Endothelial cell (in vitro differentiated cells): ENCODE measurements at regions not wholly inside any gene's neighbourhood (a gene's known extent, or its start where the extent isn't known, plus 50 kb on each side); places are given as distances from the start of the nearest gene placed in this dataset.

Experiments
- DNase-seq: peaks from one replicate; pipeline ENCODE4 v3.0.0; 2021; ENCODE audit warnings: low spot score
- H3K27ac Mint-ChIP-seq: one replicate; pipeline ENCODE4 v1.8.0; 2021; ENCODE audit warnings: mixed read lengths, inconsistent platforms; ENCODE audit not compliant: unreplicated experiment
- H3K27me3 Mint-ChIP-seq: one replicate; pipeline ENCODE4 v1.8.0; 2021; ENCODE audit warnings: mild to moderate bottlenecking, moderate library complexity, mixed read lengths, inconsistent platforms; ENCODE audit not compliant: unreplicated experiment
- H3K36me3 Mint-ChIP-seq: one replicate; pipeline ENCODE4 v1.8.0; 2021; ENCODE audit warnings: mild to moderate bottlenecking, low read depth, mixed read lengths, inconsistent platforms; ENCODE audit not compliant: unreplicated experiment
- H3K4me1 Mint-ChIP-seq: one replicate; pipeline ENCODE4 v1.8.0; 2021; ENCODE audit warnings: mild to moderate bottlenecking, mixed read lengths, inconsistent platforms; ENCODE audit not compliant: unreplicated experiment
- H3K4me3 Mint-ChIP-seq: one replicate; pipeline ENCODE4 v1.8.0; 2021; ENCODE audit warnings: mild to moderate bottlenecking, mixed read lengths, inconsistent platforms; ENCODE audit not compliant: unreplicated experiment
- H3K9me3 Mint-ChIP-seq: one replicate; pipeline ENCODE4 v1.8.0; 2021; ENCODE audit warnings: mixed read lengths, inconsistent platforms; ENCODE audit not compliant: unreplicated experiment
- TF ChIP-seq, protein P1 (sequence below): fragments of 200-600 bp; sonication (generic); IDR thresholded peaks from one replicate; pipeline ENCODE4 v1.5.0; 2021; ENCODE audit warnings: antibody characterized with exemption; ENCODE audit not compliant: unreplicated experiment

GRCh38 chr1:81594206-81594605 lies 206.5 kb upstream of the ADGRL2 start:
- no peak overlapping the region for H3K4me3 Mint-ChIP-seq
- TF ChIP-seq, protein P1, sequence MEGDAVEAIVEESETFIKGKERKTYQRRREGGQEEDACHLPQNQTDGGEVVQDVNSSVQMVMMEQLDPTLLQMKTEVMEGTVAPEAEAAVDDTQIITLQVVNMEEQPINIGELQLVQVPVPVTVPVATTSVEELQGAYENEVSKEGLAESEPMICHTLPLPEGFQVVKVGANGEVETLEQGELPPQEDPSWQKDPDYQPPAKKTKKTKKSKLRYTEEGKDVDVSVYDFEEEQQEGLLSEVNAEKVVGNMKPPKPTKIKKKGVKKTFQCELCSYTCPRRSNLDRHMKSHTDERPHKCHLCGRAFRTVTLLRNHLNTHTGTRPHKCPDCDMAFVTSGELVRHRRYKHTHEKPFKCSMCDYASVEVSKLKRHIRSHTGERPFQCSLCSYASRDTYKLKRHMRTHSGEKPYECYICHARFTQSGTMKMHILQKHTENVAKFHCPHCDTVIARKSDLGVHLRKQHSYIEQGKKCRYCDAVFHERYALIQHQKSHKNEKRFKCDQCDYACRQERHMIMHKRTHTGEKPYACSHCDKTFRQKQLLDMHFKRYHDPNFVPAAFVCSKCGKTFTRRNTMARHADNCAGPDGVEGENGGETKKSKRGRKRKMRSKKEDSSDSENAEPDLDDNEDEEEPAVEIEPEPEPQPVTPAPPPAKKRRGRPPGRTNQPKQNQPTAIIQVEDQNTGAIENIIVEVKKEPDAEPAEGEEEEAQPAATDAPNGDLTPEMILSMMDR = no peak
- H3K27ac Mint-ChIP-seq = no peak overlapping the region
- H3K27me3 Mint-ChIP-seq = no peaks in the 10 kb centered on the region
- no peaks in the 10 kb centered on the region for H3K9me3 Mint-ChIP-seq
- H3K4me1 Mint-ChIP-seq = no peaks in the 10 kb centered on the region
- H3K36me3 Mint-ChIP-seq = no peaks in the 10 kb centered on the region
- no peak for DNase-seq

DNA sequence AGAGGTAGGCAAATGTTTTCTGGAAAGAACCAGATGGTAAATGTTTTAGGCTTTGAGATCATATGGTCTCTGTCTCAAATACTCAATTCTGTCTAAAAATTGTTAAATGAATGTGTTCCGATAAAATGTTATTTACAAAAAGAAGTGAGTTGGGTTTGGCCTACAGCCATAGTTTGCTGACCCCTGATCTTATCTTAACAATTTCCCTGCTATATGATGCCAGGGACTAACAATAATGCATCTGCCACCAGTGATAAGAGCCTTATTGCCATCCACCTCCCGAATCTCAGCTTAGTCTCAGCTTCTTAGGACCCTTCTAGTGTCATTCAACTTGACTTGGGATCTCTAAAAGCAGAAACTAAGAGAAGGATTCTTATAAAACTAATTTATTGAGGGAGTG lies 208.5 kb upstream of the ADGRL2 start:
- TF ChIP-seq, protein P1 = no peak
- Mint-ChIP-seq H3K27me3 (no peaks in the 10 kb centered on the region), H3K36me3 (no peaks in the 10 kb centered on the region), H3K9me3 (no peaks in the 10 kb centered on the region), H3K27ac (no peak overlapping the region), H3K4me3 (no peak overlapping the region), H3K4me1 (no peaks in the 10 kb centered on the region)
- DNase-seq = no peak

GRCh38 chr1:81590171-81590570 lies 210.6 kb upstream of the ADGRL2 start:
- Mint-ChIP-seq H3K27ac (no peak overlapping the region), H3K36me3 (no peaks in the 10 kb centered on the region), H3K9me3 (no peaks in the 10 kb centered on the region), H3K4me3 (no peak overlapping the region), H3K4me1 (no peaks in the 10 kb centered on the region), H3K27me3 (no peaks in the 10 kb centered on the region)
- TF ChIP-seq, protein P1 = no peak
- no peak for DNase-seq

- Mint-ChIP-seq H3K27me3 (no peaks in the 10 kb centered on the region), H3K4me3 (no peak overlapping the region), H3K4me1 (no peaks in the 10 kb centered on the region), H3K9me3 (no peaks in the 10 kb centered on the region), H3K27ac (no peak overlapping the region), H3K36me3 (no peaks in the 10 kb centered on the region)
- TF ChIP-seq, protein P1 = no peak
- DNase-seq = no peak
These were observed 212.6 kb upstream of the ADGRL2 start for GRCh38 chr1:81588149-81588548.

- Mint-ChIP-seq H3K27me3 (no peaks in the 10 kb centered on the region), H3K27ac (no peak overlapping the region), H3K4me3 (no peak overlapping the region), H3K36me3 (no peaks in the 10 kb centered on the region), H3K9me3 (no peaks in the 10 kb centered on the region), H3K4me1 (no peaks in the 10 kb centered on the region)
- DNase-seq = no peak
- TF ChIP-seq, protein P1 = no peak
These were observed 213.3 kb upstream of the ADGRL2 start for GRCh38 chr1:81587426-81587825.
